WTC11 (cell line): ENCODE measurements at regions not wholly inside any gene's neighbourhood (a gene's known extent, or its start where the extent isn't known, plus 50 kb on each side); places are given as distances from the start of the nearest gene placed in this dataset.

Source experiments
- ATAC-seq: fragments of 200-7000 bp; cut with Tn5 transposase; 2 replicates; pipeline ENCODE4 v1.10.0; 2021; ENCODE audit warnings: mild to moderate bottlenecking, moderate library complexity
- CTCF ChIA-PET: fragments of 300-600 bp; sonication (Branson Sonifier 250); formaldehyde crosslinking; loops from one replicate; lab custom pipeline; 2021; ENCODE audit warnings: antibody characterized with exemption; lab: Charles Lee
- POLR2A ChIA-PET: fragments of 350-600 bp; sonication (Branson Sonifier 250); formaldehyde crosslinking; loops from one replicate; lab custom pipeline; 2021; ENCODE audit warnings: antibody characterized with exemption; lab: Charles Lee
- DNase-seq: peaks from one replicate; pipeline ENCODE4 v3.0.0; 2021; ENCODE audit warnings: low spot score
- H3K27ac Mint-ChIP-seq: 2 replicates; pipeline ENCODE4 v1.8.0; 2021; ENCODE audit warnings: mixed read lengths
- H3K27me3 Mint-ChIP-seq: 2 replicates; pipeline ENCODE4 v1.8.0; 2021; ENCODE audit warnings: low read depth, mild to moderate bottlenecking, moderate library complexity, mixed read lengths
- H3K36me3 Mint-ChIP-seq: 2 replicates; pipeline ENCODE4 v1.8.0; 2021; ENCODE audit warnings: mixed read lengths
- H3K4me1 Mint-ChIP-seq: 2 replicates; pipeline ENCODE4 v1.8.0; 2022; ENCODE audit warnings: mixed read lengths
- H3K4me3 Mint-ChIP-seq: 2 replicates; pipeline ENCODE4 v1.8.0; 2021; ENCODE audit warnings: mild to moderate bottlenecking, moderate library complexity, mixed read lengths
- H3K9me3 Mint-ChIP-seq: 2 replicates; pipeline ENCODE4 v1.8.0; 2021; ENCODE audit warnings: mixed read lengths
- ATF1 ChIP-seq: sonication (generic); formaldehyde crosslinking; IDR thresholded peaks from 2 replicates; pipeline ENCODE4 v1.8.1; 2023; ENCODE audit warnings: mild to moderate bottlenecking, moderate library complexity, missing genetic modification reagents
- CREB1 ChIP-seq: sonication (generic); formaldehyde crosslinking; IDR thresholded peaks from 2 replicates; pipeline ENCODE4 v1.8.0; 2023; ENCODE audit warnings: mild to moderate bottlenecking, missing genetic modification reagents
- CREM ChIP-seq: sonication (generic); formaldehyde crosslinking; IDR thresholded peaks from 2 replicates; pipeline ENCODE4 v1.8.1; 2022; ENCODE audit warnings: mild to moderate bottlenecking, missing genetic modification reagents, moderate library complexity
- ELF4 ChIP-seq: sonication (generic); formaldehyde crosslinking; IDR thresholded peaks from 2 replicates; pipeline ENCODE4 v1.8.1; 2022; ENCODE audit warnings: low read depth, mild to moderate bottlenecking, moderate library complexity, missing genetic modification reagents
- EMX1 ChIP-seq: fragments of 250-450 bp; sonication (Bioruptor Pico); IDR thresholded peaks from 2 replicates; pipeline ENCODE4 v1.8.0; 2021; ENCODE audit warnings: mild to moderate bottlenecking
- ETV6 ChIP-seq: sonication (generic); formaldehyde crosslinking; IDR thresholded peaks from 2 replicates; pipeline ENCODE4 v1.8.1; 2022; ENCODE audit warnings: mild to moderate bottlenecking, missing genetic modification reagents
- JAZF1 ChIP-seq: fragments of 250-450 bp; sonication (Bioruptor Pico); IDR thresholded peaks from 2 replicates; pipeline ENCODE4 v1.9.0; 2021; ENCODE audit warnings: moderate library complexity, mild to moderate bottlenecking, inconsistent platforms
- NFATC4 ChIP-seq: fragments of 250-450 bp; sonication (Bioruptor Pico); IDR thresholded peaks from 2 replicates; pipeline ENCODE4 v1.9.0; 2021; ENCODE audit warnings: mild to moderate bottlenecking
- NFE2L1 ChIP-seq: sonication (generic); formaldehyde crosslinking; IDR thresholded peaks from 2 replicates; pipeline ENCODE4 v1.8.1; 2023; ENCODE audit warnings: missing genetic modification reagents
- NFYB ChIP-seq: sonication (generic); formaldehyde crosslinking; conservative IDR thresholded peaks from 2 replicates; pipeline ENCODE4 v1.8.0; 2022; ENCODE audit warnings: low read depth, missing genetic modification reagents
- RORB ChIP-seq: fragments of 250-450 bp; sonication (Bioruptor Pico); IDR thresholded peaks from 2 replicates; pipeline ENCODE4 v1.9.0; 2021; ENCODE audit warnings: mild to moderate bottlenecking
- TEAD1 ChIP-seq: sonication (generic); formaldehyde crosslinking; IDR thresholded peaks from 2 replicates; pipeline ENCODE4 v1.8.0; 2022; ENCODE audit warnings: mild to moderate bottlenecking, missing genetic modification reagents
- TP53 ChIP-seq: sonication (generic); formaldehyde crosslinking; IDR thresholded peaks from 2 replicates; pipeline ENCODE4 v1.8.1; 2023; ENCODE audit warnings: mild to moderate bottlenecking, missing genetic modification reagents
- ZNF416 ChIP-seq: fragments of 250-450 bp; sonication (Bioruptor Pico); IDR thresholded peaks from 2 replicates; pipeline ENCODE4 v1.9.0; 2021; ENCODE audit warnings: mild to moderate bottlenecking, inconsistent platforms
- ZNF423 ChIP-seq: fragments of 250-450 bp; sonication (Bioruptor Pico); IDR thresholded peaks from 2 replicates; pipeline ENCODE4 v2.1.2; 2022; ENCODE audit warnings: mild to moderate bottlenecking, moderate library complexity
- TF ChIP-seq, protein P1 (sequence below): sonication (generic); formaldehyde crosslinking; IDR thresholded peaks from 2 replicates; pipeline ENCODE4 v1.8.0; 2022; ENCODE audit warnings: mild to moderate bottlenecking, missing genetic modification reagents
- TF ChIP-seq, protein P2 (sequence below): fragments of 250-450 bp; sonication (Bioruptor Pico); conservative IDR thresholded peaks from 2 replicates; pipeline ENCODE4 v1.9.0; 2021; ENCODE audit warnings: mild to moderate bottlenecking
- TF ChIP-seq, protein P3 (sequence below): sonication (generic); formaldehyde crosslinking; IDR thresholded peaks from 2 replicates; pipeline ENCODE4 v1.8.1; 2023; ENCODE audit warnings: mild to moderate bottlenecking, missing genetic modification reagents
- TF ChIP-seq, protein P4 (sequence below): sonication (generic); formaldehyde crosslinking; IDR thresholded peaks from 2 replicates; pipeline ENCODE4 v1.8.1; 2022; ENCODE audit warnings: mild to moderate bottlenecking, missing genetic modification reagents, moderate library complexity, borderline replicate concordance
- TF ChIP-seq, protein P5 (sequence below): fragments of 250-450 bp; sonication (Bioruptor Pico); IDR thresholded peaks from 2 replicates; pipeline ENCODE4 v1.9.0; 2021; ENCODE audit warnings: mild to moderate bottlenecking
- TF ChIP-seq, protein P6 (sequence below): sonication (generic); formaldehyde crosslinking; IDR thresholded peaks from 2 replicates; pipeline ENCODE4 v1.8.1; 2022; ENCODE audit warnings: low read depth, mild to moderate bottlenecking, moderate library complexity, missing genetic modification reagents, borderline replicate concordance
- TF ChIP-seq, protein P7 (sequence below): fragments of 250-450 bp; sonication (Bioruptor Pico); IDR thresholded peaks from 2 replicates; pipeline ENCODE4 v1.9.0; 2021; ENCODE audit warnings: moderate library complexity, mild to moderate bottlenecking, inconsistent platforms, borderline replicate concordance

DNA sequence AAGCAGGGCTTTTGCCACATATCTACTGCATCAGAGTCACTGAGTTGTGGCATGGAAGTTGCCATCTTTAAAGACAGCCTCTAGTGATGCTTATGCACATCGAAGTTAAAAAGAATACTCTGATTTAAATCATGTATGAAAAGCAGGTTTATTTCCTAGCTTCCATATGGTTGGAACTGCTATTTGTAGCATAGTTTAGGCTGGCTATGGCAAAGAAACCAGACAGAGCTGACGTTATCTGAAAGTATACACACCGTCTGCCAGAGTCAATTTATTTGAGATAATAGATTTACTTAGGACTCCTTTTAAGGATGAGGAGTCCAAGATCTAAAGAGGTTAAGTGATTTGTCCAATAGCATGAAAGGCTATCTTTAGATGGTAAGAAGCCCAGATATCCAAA, 536.9 kb upstream of the ADGRL4 start:
- H3K36me3 Mint-ChIP-seq = no peaks in the 10 kb centered on the region
- H3K4me1 Mint-ChIP-seq = no peaks in the 10 kb centered on the region
- no peak overlapping the region for H3K4me3 Mint-ChIP-seq
- H3K27ac Mint-ChIP-seq = no peak overlapping the region
- ATAC-seq (no peak), DNase-seq (no peak)
- H3K27me3 Mint-ChIP-seq = no peaks in the 10 kb centered on the region
- TF ChIP-seq, protein P1, sequence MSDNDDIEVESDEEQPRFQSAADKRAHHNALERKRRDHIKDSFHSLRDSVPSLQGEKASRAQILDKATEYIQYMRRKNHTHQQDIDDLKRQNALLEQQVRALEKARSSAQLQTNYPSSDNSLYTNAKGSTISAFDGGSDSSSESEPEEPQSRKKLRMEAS (CRISPR knock-in tag) = no peak
- TF ChIP-seq, protein P2, sequence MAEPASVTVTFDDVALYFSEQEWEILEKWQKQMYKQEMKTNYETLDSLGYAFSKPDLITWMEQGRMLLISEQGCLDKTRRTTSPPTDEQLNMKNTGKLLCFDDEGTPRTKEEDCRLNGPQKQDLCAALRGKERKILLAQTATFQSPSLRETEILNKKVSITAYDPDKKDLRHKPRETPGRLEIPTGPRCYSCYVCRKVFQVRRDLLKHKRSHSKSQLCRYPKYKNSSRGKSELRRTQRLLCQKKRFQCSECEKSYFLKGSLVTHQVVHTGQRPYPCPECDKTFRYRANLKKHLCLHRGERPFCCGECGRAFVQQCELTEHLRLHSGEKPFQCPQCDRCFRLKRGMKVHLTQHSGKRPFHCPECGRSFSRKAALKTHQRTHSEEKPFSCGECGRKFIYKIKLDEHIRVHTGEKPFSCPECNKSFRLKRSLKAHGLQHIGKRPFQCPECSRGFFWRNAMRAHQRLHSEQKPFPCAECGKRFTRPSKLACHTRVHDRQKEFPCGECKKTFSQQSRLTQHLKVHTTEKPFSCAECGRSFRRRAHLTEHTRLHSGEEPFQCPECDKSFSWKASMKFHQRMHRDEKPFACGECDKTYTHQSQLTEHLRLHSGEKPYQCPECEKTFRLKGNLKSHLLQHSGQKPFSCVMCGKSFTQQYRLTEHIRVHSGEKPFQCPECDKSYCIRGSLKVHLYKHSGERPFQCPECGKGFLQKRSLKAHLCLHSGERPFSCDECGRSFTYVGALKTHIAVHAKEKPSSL (CRISPR knock-in tag) = no peak
- TF ChIP-seq ETV6 = no peak
- no peak for TF ChIP-seq ZNF416
- TF ChIP-seq, protein P3, sequence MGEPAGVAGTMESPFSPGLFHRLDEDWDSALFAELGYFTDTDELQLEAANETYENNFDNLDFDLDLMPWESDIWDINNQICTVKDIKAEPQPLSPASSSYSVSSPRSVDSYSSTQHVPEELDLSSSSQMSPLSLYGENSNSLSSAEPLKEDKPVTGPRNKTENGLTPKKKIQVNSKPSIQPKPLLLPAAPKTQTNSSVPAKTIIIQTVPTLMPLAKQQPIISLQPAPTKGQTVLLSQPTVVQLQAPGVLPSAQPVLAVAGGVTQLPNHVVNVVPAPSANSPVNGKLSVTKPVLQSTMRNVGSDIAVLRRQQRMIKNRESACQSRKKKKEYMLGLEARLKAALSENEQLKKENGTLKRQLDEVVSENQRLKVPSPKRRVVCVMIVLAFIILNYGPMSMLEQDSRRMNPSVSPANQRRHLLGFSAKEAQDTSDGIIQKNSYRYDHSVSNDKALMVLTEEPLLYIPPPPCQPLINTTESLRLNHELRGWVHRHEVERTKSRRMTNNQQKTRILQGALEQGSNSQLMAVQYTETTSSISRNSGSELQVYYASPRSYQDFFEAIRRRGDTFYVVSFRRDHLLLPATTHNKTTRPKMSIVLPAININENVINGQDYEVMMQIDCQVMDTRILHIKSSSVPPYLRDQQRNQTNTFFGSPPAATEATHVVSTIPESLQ (CRISPR knock-in tag) = no peak
- no peak for TF ChIP-seq TP53 (CRISPR knock-in tag)
- no peak for TF ChIP-seq EMX1 (CRISPR knock-in tag)
- TF ChIP-seq, protein P4, sequence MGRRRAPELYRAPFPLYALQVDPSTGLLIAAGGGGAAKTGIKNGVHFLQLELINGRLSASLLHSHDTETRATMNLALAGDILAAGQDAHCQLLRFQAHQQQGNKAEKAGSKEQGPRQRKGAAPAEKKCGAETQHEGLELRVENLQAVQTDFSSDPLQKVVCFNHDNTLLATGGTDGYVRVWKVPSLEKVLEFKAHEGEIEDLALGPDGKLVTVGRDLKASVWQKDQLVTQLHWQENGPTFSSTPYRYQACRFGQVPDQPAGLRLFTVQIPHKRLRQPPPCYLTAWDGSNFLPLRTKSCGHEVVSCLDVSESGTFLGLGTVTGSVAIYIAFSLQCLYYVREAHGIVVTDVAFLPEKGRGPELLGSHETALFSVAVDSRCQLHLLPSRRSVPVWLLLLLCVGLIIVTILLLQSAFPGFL (CRISPR knock-in tag) = no peak
- TF ChIP-seq NFE2L1 (CRISPR knock-in tag) = no peak
- no peak for TF ChIP-seq TEAD1
- POLR2A ChIA-PET = no interaction called here
- H3K9me3 Mint-ChIP-seq = no peaks in the 10 kb centered on the region
- CTCF ChIA-PET = no interaction called here

DNA sequence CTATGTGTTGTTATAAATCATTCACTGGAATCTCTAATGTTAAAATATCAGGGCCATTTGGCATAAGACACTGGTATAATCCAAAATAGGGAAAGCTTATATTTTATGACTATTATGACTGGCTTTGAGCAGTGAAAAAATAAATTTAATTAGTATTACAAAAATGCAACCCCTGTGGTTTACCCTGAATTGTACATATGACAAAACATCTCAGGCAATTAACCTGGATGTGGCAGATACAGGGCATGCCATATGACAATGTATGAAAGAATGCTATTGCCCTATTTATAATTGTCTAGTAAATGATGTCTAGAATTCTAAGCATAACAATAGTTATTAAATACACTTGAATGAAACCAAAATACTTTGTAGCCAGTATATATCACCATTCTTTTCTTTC, 532.5 kb upstream of the ADGRL4 start:
- Mint-ChIP-seq H3K27me3 (no peaks in the 10 kb centered on the region), H3K9me3 (no peaks in the 10 kb centered on the region), H3K4me1 (0 out of 2 replicates have a peak, but pooled peaks cover 5% of the 10 kb centered on the region), H3K4me3 (no peak overlapping the region), H3K27ac (no peak overlapping the region), H3K36me3 (no peaks in the 10 kb centered on the region)
- ATAC-seq = no peak
- ChIA-PET POLR2A (no interaction called here), CTCF (no interaction called here)
- no peak for DNase-seq
- TF ChIP-seq, protein P2 (CRISPR knock-in tag) = no peak
- no peak for TF ChIP-seq RORB (CRISPR knock-in tag)
- TF ChIP-seq, protein P1 (CRISPR knock-in tag) = no peak
- TF ChIP-seq ATF1 (CRISPR knock-in tag) = no peak
- TF ChIP-seq CREB1 (CRISPR knock-in tag) = no peak
- TF ChIP-seq, protein P3 (CRISPR knock-in tag) = no peak
- TF ChIP-seq, protein P5, sequence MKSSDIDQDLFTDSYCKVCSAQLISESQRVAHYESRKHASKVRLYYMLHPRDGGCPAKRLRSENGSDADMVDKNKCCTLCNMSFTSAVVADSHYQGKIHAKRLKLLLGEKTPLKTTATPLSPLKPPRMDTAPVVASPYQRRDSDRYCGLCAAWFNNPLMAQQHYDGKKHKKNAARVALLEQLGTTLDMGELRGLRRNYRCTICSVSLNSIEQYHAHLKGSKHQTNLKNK (CRISPR knock-in tag) = no peak
- TF ChIP-seq JAZF1 (CRISPR knock-in tag) = no peak
- TF ChIP-seq, protein P4 (CRISPR knock-in tag) = no peak
- TF ChIP-seq ELF4 (CRISPR knock-in tag) = no peak
- TF ChIP-seq ZNF423 = no peak
- TF ChIP-seq, protein P6, sequence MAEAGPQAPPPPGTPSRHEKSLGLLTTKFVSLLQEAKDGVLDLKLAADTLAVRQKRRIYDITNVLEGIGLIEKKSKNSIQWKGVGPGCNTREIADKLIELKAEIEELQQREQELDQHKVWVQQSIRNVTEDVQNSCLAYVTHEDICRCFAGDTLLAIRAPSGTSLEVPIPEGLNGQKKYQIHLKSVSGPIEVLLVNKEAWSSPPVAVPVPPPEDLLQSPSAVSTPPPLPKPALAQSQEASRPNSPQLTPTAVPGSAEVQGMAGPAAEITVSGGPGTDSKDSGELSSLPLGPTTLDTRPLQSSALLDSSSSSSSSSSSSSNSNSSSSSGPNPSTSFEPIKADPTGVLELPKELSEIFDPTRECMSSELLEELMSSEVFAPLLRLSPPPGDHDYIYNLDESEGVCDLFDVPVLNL = no peak
- no peak for TF ChIP-seq CREM (CRISPR knock-in tag)
- no peak for TF ChIP-seq NFATC4 (CRISPR knock-in tag)
- TF ChIP-seq, protein P7, sequence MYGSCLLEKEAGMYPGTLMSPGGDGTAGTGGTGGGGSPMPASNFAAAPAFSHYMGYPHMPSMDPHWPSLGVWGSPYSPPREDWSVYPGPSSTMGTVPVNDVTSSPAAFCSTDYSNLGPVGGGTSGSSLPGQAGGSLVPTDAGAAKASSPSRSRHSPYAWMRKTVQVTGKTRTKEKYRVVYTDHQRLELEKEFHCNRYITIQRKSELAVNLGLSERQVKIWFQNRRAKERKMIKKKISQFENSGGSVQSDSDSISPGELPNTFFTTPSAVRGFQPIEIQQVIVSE = no peak
- no peak for TF ChIP-seq NFYB (CRISPR knock-in tag)
